ENCODE measurements at regions not wholly inside any gene's neighbourhood (a gene's known extent, or its start where the extent isn't known, plus 50 kb on each side); places are given as distances from the start of the nearest gene placed in this dataset.

DNA sequence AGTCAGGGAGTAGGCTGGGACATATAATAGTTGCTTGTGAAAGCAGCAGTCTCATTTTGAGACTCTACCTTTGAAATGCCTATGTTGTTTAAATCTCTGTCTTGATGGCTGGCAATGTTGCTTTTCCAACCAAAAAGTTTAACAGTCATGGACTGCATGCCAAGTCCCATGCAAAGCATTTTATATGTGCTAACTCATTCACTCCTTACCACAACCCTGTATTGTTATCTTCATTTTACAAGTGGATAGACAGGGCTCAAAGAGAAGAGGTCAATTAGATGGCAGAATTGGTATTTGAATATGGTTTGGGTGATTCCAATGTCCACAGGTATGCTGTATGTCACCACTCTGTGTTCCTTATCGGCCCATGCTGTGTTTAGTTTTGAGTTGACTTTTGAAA lies 331.4 kb upstream of the USP24 start:
- no peak for TF ChIP-seq POLR2A (IDR thresholded peaks at IDR 0.05)
- TF ChIP-seq, protein P1, sequence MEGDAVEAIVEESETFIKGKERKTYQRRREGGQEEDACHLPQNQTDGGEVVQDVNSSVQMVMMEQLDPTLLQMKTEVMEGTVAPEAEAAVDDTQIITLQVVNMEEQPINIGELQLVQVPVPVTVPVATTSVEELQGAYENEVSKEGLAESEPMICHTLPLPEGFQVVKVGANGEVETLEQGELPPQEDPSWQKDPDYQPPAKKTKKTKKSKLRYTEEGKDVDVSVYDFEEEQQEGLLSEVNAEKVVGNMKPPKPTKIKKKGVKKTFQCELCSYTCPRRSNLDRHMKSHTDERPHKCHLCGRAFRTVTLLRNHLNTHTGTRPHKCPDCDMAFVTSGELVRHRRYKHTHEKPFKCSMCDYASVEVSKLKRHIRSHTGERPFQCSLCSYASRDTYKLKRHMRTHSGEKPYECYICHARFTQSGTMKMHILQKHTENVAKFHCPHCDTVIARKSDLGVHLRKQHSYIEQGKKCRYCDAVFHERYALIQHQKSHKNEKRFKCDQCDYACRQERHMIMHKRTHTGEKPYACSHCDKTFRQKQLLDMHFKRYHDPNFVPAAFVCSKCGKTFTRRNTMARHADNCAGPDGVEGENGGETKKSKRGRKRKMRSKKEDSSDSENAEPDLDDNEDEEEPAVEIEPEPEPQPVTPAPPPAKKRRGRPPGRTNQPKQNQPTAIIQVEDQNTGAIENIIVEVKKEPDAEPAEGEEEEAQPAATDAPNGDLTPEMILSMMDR (IDR thresholded peaks at IDR 0.05) = no peak

Measured in lower leg skin (tissue), 3 donors.